Mammary epithelial cell (primary cell): ENCODE measurements at regions not wholly inside any gene's neighbourhood (a gene's known extent, or its start where the extent isn't known, plus 50 kb on each side); places are given as distances from the start of the nearest gene placed in this dataset.

Experiments
- CTCF ChIP-seq, 2 donors: IDR thresholded peaks in 1 of 2; conservative IDR thresholded peaks in 1 of 2; 2 replicates each; pipeline ENCODE4 v1.5.1; 2011 to 2012; ENCODE audit warnings: inconsistent platforms in 2 of 2, low read length in 2 of 2, mild to moderate bottlenecking in 2 of 2, control low read depth in 1 of 2, low read depth in 1 of 2; ENCODE audit not compliant: insufficient read depth in 1 of 2; ENCODE audit errors: extremely low read depth in 1 of 2
- EZH2 ChIP-seq: IDR thresholded peaks from 2 replicates; pipeline ENCODE4 v1.6.1; 2012; ENCODE audit warnings: low read length, inconsistent platforms, borderline replicate concordance

- no peak for TF ChIP-seq CTCF (conservative IDR thresholded peaks at IDR 0.05 in 1 of 2, IDR thresholded peaks at IDR 0.05 in 1 of 2; ENCODE audit: extremely low read depth in 1 of 2, insufficient read depth in 1 of 2, low read depth in 1 of 2, low read length in 2 of 2)
- no peak for TF ChIP-seq EZH2
Observed at GRCh38 chr2:53129851-53130250, 637.8 kb upstream of the CHAC2 start.
